Activated T-cell treated with anti-CD3 and anti-CD28 coated beads, Interleukin-2, amount 50 U/mL, for 72 hours (primary cell): ENCODE measurements at regions not wholly inside any gene's neighbourhood (a gene's known extent, or its start where the extent isn't known, plus 50 kb on each side); places are given as distances from the start of the nearest gene placed in this dataset.

Experiments
- ATAC-seq, 2 donors: fragments of 150-1000 bp; cut with Tn5 transposase; replicated peaks in 1 of 2; 2 replicates each; pipeline ENCODE4 v1.10.0; 2021; ENCODE audit warnings: moderate library complexity in 2 of 2, mild to moderate bottlenecking in 1 of 2
- DNase-seq, 2 donors: peaks; one replicate each; pipeline ENCODE4 v3.0.0; 2021 to 2022; ENCODE audit warnings: mixed read lengths in 1 of 2
- H3K27ac Mint-ChIP-seq: one replicate; pipeline ENCODE4 v1.8.0; 2022; ENCODE audit warnings: mild to moderate bottlenecking, moderate library complexity, mixed read lengths
- H3K27me3 Mint-ChIP-seq: one replicate; pipeline ENCODE4 v1.8.0; 2022; ENCODE audit warnings: low read depth, mixed read lengths
- H3K36me3 Mint-ChIP-seq, 2 donors: one replicate each; pipeline ENCODE4 v1.8.0; 2022; ENCODE audit warnings: mixed read lengths in 2 of 2, mild to moderate bottlenecking in 1 of 2; ENCODE audit not compliant: insufficient read depth in 2 of 2
- H3K4me1 Mint-ChIP-seq: one replicate; pipeline ENCODE4 v1.8.0; 2022; ENCODE audit warnings: low read depth, mixed read lengths
- H3K4me3 Mint-ChIP-seq, 2 donors: one replicate each; pipeline ENCODE4 v1.8.0; 2022; ENCODE audit warnings: mild to moderate bottlenecking in 2 of 2, mixed read lengths in 2 of 2, moderate library complexity in 2 of 2
- H3K9me3 Mint-ChIP-seq, 2 donors: one replicate each; pipeline ENCODE4 v1.8.0; 2022; ENCODE audit warnings: mixed read lengths in 2 of 2

- H3K27me3 Mint-ChIP-seq: no peaks in the 10 kb centered on the region
- H3K9me3 Mint-ChIP-seq: peaks cover 5 to 8% of the 10 kb centered on the region in 2 donors
- DNase-seq: no peak
- ATAC-seq: no peak
- H3K27ac Mint-ChIP-seq: no peak overlapping the region
- H3K4me1 Mint-ChIP-seq: no peaks in the 10 kb centered on the region
- no peaks in the 10 kb centered on the region for H3K36me3 Mint-ChIP-seq
- H3K4me3 Mint-ChIP-seq: no peak overlapping the region
These were observed 499.8 kb downstream of the C12orf50 start for GRCh38 chr12:87529413-87529812.

DNA sequence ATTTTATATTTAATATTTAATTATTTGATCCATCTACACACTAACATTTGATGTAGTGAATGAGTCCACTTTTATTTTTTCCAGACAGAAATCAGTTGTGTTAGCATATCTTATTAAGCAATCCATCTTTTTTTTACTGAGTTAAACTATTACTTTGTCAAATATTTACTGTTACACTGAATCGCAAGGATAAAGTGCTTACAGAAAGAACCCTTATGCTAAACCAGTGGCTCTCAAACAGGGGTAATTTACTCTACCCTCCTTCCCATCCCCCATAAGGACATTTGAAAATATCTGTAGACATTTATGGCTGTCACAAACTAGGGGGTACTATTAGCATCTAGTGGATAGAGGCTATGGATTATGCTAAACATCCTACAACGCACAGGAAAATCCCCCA, 508.2 kb downstream of the C12orf50 start:
- no peak overlapping the region for H3K4me3 Mint-ChIP-seq
- H3K27me3 Mint-ChIP-seq: no peaks in the 10 kb centered on the region
- no peak overlapping the region for H3K27ac Mint-ChIP-seq
- H3K36me3 Mint-ChIP-seq: no peaks in the 10 kb centered on the region
- H3K4me1 Mint-ChIP-seq: no peaks in the 10 kb centered on the region
- ATAC-seq (no peak), DNase-seq (no peak)
- H3K9me3 Mint-ChIP-seq: peaks cover 0 to 3% of the 10 kb centered on the region in 2 donors

GRCh38 chr12:87518481-87518880, 510.7 kb downstream of the C12orf50 start:
- Mint-ChIP-seq H3K27me3 (no peaks in the 10 kb centered on the region), H3K4me1 (no peaks in the 10 kb centered on the region), H3K4me3 (no peak overlapping the region), H3K9me3 (peaks cover 2 to 5% of the 10 kb centered on the region in 2 donors), H3K36me3 (no peaks in the 10 kb centered on the region), H3K27ac (no peak overlapping the region)
- DNase-seq (no peak), ATAC-seq (no peak)

DNA sequence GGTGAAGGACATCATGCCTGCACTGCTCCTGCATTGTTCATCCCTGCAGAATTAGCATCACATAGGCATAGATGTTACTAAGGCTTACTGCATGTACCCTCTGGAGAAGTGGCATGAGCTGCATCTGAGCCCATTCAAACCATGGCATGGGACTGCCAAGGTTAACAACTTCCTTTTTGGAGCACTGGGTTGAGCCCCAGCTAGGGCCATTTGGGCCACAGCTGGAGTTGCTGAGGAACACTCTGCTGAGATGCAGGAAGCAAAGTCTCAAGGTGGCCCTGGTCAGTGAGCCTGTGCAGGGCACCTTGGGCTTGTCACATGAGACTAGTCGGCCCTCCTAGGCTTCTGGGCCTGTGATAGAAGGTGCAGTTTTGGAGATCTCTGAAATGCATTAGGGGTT, 511.2 kb downstream of the C12orf50 start:
- no peak for ATAC-seq
- Mint-ChIP-seq H3K9me3 (peaks cover 2 to 5% of the 10 kb centered on the region in 2 donors), H3K27me3 (no peaks in the 10 kb centered on the region)

GRCh38 chr12:87513536-87514280, 515.5 kb downstream of the C12orf50 start:
- Mint-ChIP-seq H3K4me1 (no peaks in the 10 kb centered on the region), H3K27ac (no peak overlapping the region), H3K9me3 (peaks cover 2 to 4% of the 10 kb centered on the region in 2 donors), H3K27me3 (no peaks in the 10 kb centered on the region), H3K36me3 (no peaks in the 10 kb centered on the region), H3K4me3 (no peak overlapping the region)
- ATAC-seq: no peak
- DNase-seq: no peak

More for the DNA sequence above, 511.2 kb downstream of the C12orf50 start:
- H3K36me3 Mint-ChIP-seq: no peaks in the 10 kb centered on the region
- no peak overlapping the region for H3K27ac Mint-ChIP-seq
- no peak overlapping the region for H3K4me3 Mint-ChIP-seq
- DNase-seq: no peak
- H3K4me1 Mint-ChIP-seq: no peaks in the 10 kb centered on the region

DNA sequence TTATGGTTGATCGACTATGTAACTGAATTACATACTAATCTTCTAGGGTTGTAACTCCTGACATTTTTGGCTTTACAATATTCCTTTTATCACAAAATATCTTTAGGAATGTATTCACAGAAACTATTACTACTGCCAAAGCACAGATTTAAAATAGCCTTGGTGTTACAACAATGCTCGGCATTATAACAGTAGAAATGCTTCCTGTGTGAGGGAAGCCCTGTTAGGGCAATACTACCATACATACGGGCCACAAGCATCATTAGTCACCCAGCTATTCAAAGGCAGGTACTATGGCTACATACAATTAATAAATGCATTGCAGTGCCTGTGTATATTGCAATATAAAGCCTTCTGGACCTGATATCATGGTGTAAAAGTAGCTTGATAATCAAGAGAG, 517.8 kb downstream of the C12orf50 start:
- no peaks in the 10 kb centered on the region for H3K27me3 Mint-ChIP-seq
- no peak overlapping the region for H3K4me3 Mint-ChIP-seq
- no peak overlapping the region for H3K27ac Mint-ChIP-seq
- H3K9me3 Mint-ChIP-seq: peaks cover 5 to 6% of the 10 kb centered on the region in 2 donors
- ATAC-seq: no peak
- DNase-seq: no peak
- no peaks in the 10 kb centered on the region for H3K36me3 Mint-ChIP-seq
- H3K4me1 Mint-ChIP-seq: no peaks in the 10 kb centered on the region

- Mint-ChIP-seq H3K9me3 (peaks cover 3 to 6% of the 10 kb centered on the region in 2 donors), H3K27ac (no peak overlapping the region), H3K4me3 (no peak overlapping the region), H3K36me3 (no peaks in the 10 kb centered on the region), H3K4me1 (no peaks in the 10 kb centered on the region), H3K27me3 (no peaks in the 10 kb centered on the region)
- DNase-seq (no peak), ATAC-seq (no peak)
These were observed 519.9 kb downstream of the C12orf50 start for GRCh38 chr12:87509237-87509820.

DNA sequence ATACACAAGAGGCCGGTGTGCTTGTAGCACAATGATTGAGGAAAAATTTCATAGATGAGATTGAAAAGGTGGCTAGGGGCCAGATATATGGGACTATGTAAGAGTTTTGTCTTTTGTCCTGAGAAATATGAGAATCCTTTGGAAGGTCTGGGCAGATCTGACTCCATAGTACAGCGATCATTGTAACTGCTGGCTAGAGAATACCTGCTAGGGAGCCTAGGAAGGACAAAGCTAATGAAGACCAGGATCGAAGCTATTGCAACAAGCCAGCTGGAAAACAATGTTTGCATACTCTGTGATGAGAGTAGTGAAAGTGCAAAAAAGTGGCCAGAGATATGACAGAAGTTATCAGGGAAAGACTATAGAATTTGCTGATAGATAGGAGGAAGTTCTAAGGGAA, 537.6 kb downstream of the C12orf50 start:
- Mint-ChIP-seq H3K4me1 (no peaks in the 10 kb centered on the region), H3K27me3 (no peaks in the 10 kb centered on the region), H3K36me3 (no peaks in the 10 kb centered on the region), H3K4me3 (no peak overlapping the region), H3K27ac (no peak overlapping the region), H3K9me3 (no peaks in the 10 kb centered on the region)
- DNase-seq (no peak), ATAC-seq (no peak)

DNA sequence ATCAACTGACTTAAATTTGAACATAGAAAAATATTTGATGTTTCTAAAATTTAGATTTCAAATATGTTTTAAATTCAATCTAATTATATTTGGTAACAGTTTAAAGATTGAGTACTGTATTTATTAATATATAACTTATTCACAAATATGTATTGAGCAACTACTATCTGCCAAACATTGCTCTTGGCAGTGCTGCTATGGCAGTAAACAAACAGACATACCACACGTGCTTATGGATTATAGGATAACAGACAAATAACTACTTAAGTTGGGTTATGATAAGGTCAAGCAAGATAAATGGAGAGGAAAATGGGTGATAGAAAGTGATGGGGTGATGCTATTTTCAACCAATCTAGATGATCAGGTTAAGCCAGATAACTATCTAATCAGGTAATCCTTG, 538.1 kb downstream of the C12orf50 start:
- no peaks in the 10 kb centered on the region for H3K36me3 Mint-ChIP-seq
- DNase-seq (no peak), ATAC-seq (no peak)
- H3K4me1 Mint-ChIP-seq: no peaks in the 10 kb centered on the region
- no peaks in the 10 kb centered on the region for H3K27me3 Mint-ChIP-seq
- H3K4me3 Mint-ChIP-seq: no peak overlapping the region
- H3K9me3 Mint-ChIP-seq: no peaks in the 10 kb centered on the region
- H3K27ac Mint-ChIP-seq: no peak overlapping the region

GRCh38 chr12:87469295-87469694, 559.9 kb downstream of the C12orf50 start:
- Mint-ChIP-seq H3K4me3 (no peak overlapping the region), H3K27me3 (no peaks in the 10 kb centered on the region), H3K9me3 (peaks cover 4 to 7% of the 10 kb centered on the region in 2 donors), H3K4me1 (no peaks in the 10 kb centered on the region), H3K36me3 (peaks cover 0 to 3% of the 10 kb centered on the region in 2 donors), H3K27ac (no peak overlapping the region)
- ATAC-seq: no peak
- DNase-seq: no peak

DNA sequence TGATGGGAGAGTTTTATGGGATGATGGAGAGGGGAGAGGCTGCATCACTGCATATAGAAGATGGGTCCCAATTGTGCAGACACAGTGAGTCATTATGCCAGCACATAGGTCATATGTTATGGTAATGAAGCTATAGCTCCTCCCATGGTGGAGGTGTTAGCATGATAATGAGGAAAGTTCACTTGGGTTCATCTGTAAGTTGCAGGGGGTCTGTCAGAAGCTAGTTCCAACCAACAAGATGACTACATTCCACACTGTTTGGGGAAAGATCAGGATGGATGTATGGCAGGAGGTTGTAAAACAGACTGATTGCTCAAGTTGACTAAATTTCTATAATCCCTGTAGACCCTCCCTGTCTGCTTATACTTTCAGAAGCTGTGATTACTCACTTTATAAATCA, 561.3 kb downstream of the C12orf50 start:
- Mint-ChIP-seq H3K36me3 (no peaks in the 10 kb centered on the region), H3K27me3 (no peaks in the 10 kb centered on the region), H3K27ac (no peak overlapping the region), H3K4me3 (no peak overlapping the region), H3K9me3 (peaks cover 2 to 3% of the 10 kb centered on the region in 2 donors), H3K4me1 (no peaks in the 10 kb centered on the region)
- ATAC-seq (no peak), DNase-seq (no peak)

GRCh38 chr12:87464565-87464964, 564.6 kb downstream of the C12orf50 start:
- ATAC-seq: no peak
- DNase-seq: no peak
- Mint-ChIP-seq H3K27me3 (no peaks in the 10 kb centered on the region), H3K27ac (no peak overlapping the region), H3K4me3 (no peak overlapping the region), H3K36me3 (no peaks in the 10 kb centered on the region), H3K4me1 (no peaks in the 10 kb centered on the region), H3K9me3 (peaks cover 0 to 5% of the 10 kb centered on the region in 2 donors)

DNA sequence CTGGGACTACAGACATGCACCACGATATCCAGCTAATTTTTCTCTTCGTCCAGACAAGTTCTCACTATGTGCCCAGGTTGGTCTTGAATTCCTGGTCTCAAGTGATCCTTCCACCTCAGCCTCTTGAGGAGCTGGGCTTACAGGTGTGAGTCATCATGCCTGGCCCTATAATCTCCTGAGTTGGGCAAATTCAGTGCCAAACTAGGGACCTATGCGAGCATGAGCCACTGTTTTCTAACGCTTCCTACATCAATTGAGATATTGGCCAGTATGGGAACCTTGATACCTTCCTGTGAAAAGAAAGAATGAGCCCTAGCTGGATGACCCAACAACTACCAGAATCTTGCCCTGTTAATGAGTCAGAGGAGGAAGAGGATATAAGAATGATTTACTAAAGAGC, 585.2 kb downstream of the C12orf50 start:
- Mint-ChIP-seq H3K9me3 (peaks cover 0 to 4% of the 10 kb centered on the region in 2 donors), H3K4me1 (no peaks in the 10 kb centered on the region), H3K27me3 (no peaks in the 10 kb centered on the region), H3K27ac (no peak overlapping the region), H3K36me3 (no peaks in the 10 kb centered on the region), H3K4me3 (no peak overlapping the region)
- DNase-seq: no peak
- no peak for ATAC-seq

DNA sequence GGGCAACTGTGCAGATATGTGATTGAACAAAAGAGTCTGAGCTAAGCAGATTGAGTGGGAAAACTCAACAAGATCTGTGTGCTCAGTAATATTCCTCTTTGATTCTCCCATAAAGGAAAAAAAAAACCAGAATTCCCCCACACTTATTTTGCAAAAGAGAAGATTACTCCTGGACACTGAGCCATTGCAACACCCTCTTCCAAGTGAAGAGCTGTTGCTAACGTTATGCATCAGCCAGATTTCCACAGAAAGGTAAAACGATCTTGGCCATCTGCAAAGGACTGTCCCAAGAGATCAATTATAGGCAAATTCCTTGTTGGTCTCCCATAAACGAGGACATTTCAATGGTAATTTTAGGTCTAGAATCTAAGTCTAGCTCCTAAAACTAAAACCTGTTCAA, 587.7 kb downstream of the C12orf50 start:
- H3K4me3 Mint-ChIP-seq: no peak overlapping the region
- H3K27me3 Mint-ChIP-seq: no peaks in the 10 kb centered on the region
- H3K4me1 Mint-ChIP-seq: no peaks in the 10 kb centered on the region
- H3K27ac Mint-ChIP-seq: no peak overlapping the region
- no peaks in the 10 kb centered on the region for H3K36me3 Mint-ChIP-seq
- DNase-seq (no peak), ATAC-seq (no peak)
- H3K9me3 Mint-ChIP-seq: peaks cover 4 to 8% of the 10 kb centered on the region in 2 donors
